Liver (tissue), 7 donors: ENCODE measurements at regions not wholly inside any gene's neighbourhood (a gene's known extent, or its start where the extent isn't known, plus 50 kb on each side); places are given as distances from the start of the nearest gene placed in this dataset.
A peak's percentile ranks its signal among the peaks of the same experiment; 100 is the strongest.

Experiments
- DNase-seq: peaks from one replicate; pipeline ENCODE4 v3.0.0-alpha.2; 2017; ENCODE audit warnings: low spot score
- H3K27ac ChIP-seq, 2 donors: one replicate each; pipeline ENCODE4 v1.7.0; 2013; ENCODE audit warnings: inconsistent platforms in 2 of 2, low read length in 2 of 2, control low read depth in 1 of 2, low read depth in 1 of 2, mild to moderate bottlenecking in 1 of 2
- H3K27me3 ChIP-seq, 4 donors: one replicate each; pipeline versions ENCODE4 v1.6.1 to v1.7.0; 2013; ENCODE audit warnings: low read length in 3 of 4, inconsistent platforms in 1 of 4, mild to moderate bottlenecking in 1 of 4, moderate library complexity in 1 of 4; ENCODE audit not compliant: control insufficient read depth in 4 of 4, insufficient read depth in 4 of 4
- H3K36me3 ChIP-seq, 4 donors: one replicate each; pipeline versions ENCODE4 v1.6.1 to v1.7.0; 2013; ENCODE audit warnings: low read length in 3 of 4, mild to moderate bottlenecking in 3 of 4, low read depth in 1 of 4, moderate library complexity in 1 of 4; ENCODE audit not compliant: control insufficient read depth in 4 of 4, insufficient read depth in 3 of 4
- H3K4me1 ChIP-seq, 4 donors: one replicate each; pipeline versions ENCODE4 v1.6.1 to v1.7.0; 2013; ENCODE audit warnings: low read length in 3 of 4, mild to moderate bottlenecking in 3 of 4, moderate library complexity in 1 of 4; ENCODE audit not compliant: control insufficient read depth in 4 of 4, insufficient read depth in 4 of 4
- H3K4me3 ChIP-seq, 3 donors: one replicate each; pipeline versions ENCODE4 v1.6.1 to v1.7.0; 2013; ENCODE audit warnings: low read length in 3 of 3, control low read depth in 1 of 3, low read depth in 1 of 3, mild to moderate bottlenecking in 1 of 3
- H3K9ac ChIP-seq, 2 donors: one replicate each; pipeline ENCODE4 v1.7.0; 2013; ENCODE audit warnings: low read length in 2 of 2, mild to moderate bottlenecking in 2 of 2, moderate library complexity in 2 of 2, control low read depth in 1 of 2, low read depth in 1 of 2
- H3K9me3 ChIP-seq, 4 donors: one replicate each; pipeline versions ENCODE4 v1.6.1 to v1.7.0; 2013; ENCODE audit warnings: low read length in 3 of 4; ENCODE audit not compliant: control insufficient read depth in 4 of 4
- EGR1 ChIP-seq, 2 donors: IDR thresholded peaks; 2 replicates each; pipeline ENCODE4 v1.6.1; 2016 to 2018; ENCODE audit warnings: antibody characterized with exemption in 2 of 2, low read depth in 2 of 2
- FOXA1 ChIP-seq: IDR thresholded peaks from 2 replicates; pipeline ENCODE4 v1.6.1; 2016; ENCODE audit warnings: antibody characterized with exemption
- FOXA2 ChIP-seq: IDR thresholded peaks from 2 replicates; pipeline ENCODE4 v1.6.1; 2016; ENCODE audit warnings: antibody characterized with exemption
- GABPA ChIP-seq, 2 donors: IDR thresholded peaks in 1 of 2; conservative IDR thresholded peaks in 1 of 2; 2 replicates each; pipeline ENCODE4 v1.6.1; 2016; ENCODE audit warnings: antibody characterized with exemption in 2 of 2, mild to moderate bottlenecking in 1 of 2, moderate library complexity in 1 of 2
- HNF4A ChIP-seq, 2 donors: conservative IDR thresholded peaks; 2 replicates each; pipeline ENCODE4 v1.6.1; 2016; ENCODE audit warnings: antibody characterized with exemption in 2 of 2, mild to moderate bottlenecking in 2 of 2
- HNF4G ChIP-seq: IDR thresholded peaks from 2 replicates; pipeline ENCODE4 v1.6.1; 2016; ENCODE audit warnings: antibody characterized with exemption
- JUND ChIP-seq, 2 donors: IDR thresholded peaks; 2 replicates each; pipeline ENCODE4 v1.6.1; 2016; ENCODE audit warnings: antibody characterized with exemption in 2 of 2
- NR2F2 ChIP-seq: IDR thresholded peaks from 2 replicates; pipeline ENCODE4 v1.6.1; 2016; ENCODE audit warnings: antibody characterized with exemption
- RXRA ChIP-seq, 2 donors: IDR thresholded peaks; 2 replicates each; pipeline ENCODE4 v1.6.1; 2017 to 2018; ENCODE audit warnings: antibody characterized with exemption in 2 of 2, mild to moderate bottlenecking in 1 of 2
- WGBS: extraction: QIAGEN DNeasy Blood & Tissue Kit; methylation state at CpG from one replicate; pipeline ENCODE4 v1.1.7; 2013; 5-methylcytosine and 5-hydroxymethylcytosine counted together
- TF ChIP-seq, protein P1 (sequence below): IDR thresholded peaks from 2 replicates; pipeline ENCODE4 v1.6.1; 2016; ENCODE audit warnings: antibody characterized with exemption
- donor health status: healthy.
- donor health status: healthy.
- donor health status: healthy.
- donor health status: healthy.

GRCh38 chr17:6233339-6233738, 163.2 kb downstream of the WSCD1 start:
- Histone ChIP-seq H3K4me3 (no peak overlapping the region), H3K36me3 (peaks cover 0 to 1% (median 0%) of the 10 kb centered on the region in 4 donors), H3K9me3 (no peaks in the 10 kb centered on the region), H3K9ac (no peak overlapping the region), H3K4me1 (no peaks in the 10 kb centered on the region), H3K27me3 (no peaks in the 10 kb centered on the region), H3K27ac (no peak overlapping the region)
- TF ChIP-seq RXRA (IDR thresholded peaks at IDR 0.05) (no peak), FOXA2 (no peak), JUND (IDR thresholded peaks at IDR 0.05) (no peak), HNF4G (no peak), NR2F2 (no peak), HNF4A (conservative IDR thresholded peaks at IDR 0.05) (no peak), GABPA (IDR thresholded peaks at IDR 0.05 in 1 of 2, conservative IDR thresholded peaks at IDR 0.05 in 1 of 2) (no peak)
- TF ChIP-seq, protein P1, sequence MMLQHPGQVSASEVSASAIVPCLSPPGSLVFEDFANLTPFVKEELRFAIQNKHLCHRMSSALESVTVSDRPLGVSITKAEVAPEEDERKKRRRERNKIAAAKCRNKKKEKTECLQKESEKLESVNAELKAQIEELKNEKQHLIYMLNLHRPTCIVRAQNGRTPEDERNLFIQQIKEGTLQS = no peak
- DNase-seq = no peak
- 81% methylated on average over 4 of the region's 4 CpGs for WGBS

DNA sequence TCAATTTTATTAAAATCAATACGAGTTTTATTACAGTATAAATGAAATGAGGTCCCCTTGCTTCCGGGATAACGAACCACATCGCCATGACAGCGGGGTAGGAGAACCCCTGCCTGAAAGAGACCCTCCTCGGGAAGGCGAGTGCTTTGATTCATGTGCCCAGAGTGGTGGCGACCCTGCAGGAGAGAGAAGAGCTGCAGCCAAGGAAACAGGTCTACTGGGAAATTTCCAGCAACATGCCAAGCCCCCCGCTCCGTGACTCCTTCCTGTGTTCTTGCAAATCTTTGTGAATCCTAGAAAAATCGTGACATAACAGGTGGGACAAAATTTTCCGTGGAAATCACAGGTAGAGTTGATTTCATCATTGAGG, 162.5 kb downstream of the WSCD1 start:
- TF ChIP-seq, protein P1 = no peak
- no peak for TF ChIP-seq FOXA1
- no peak for TF ChIP-seq EGR1 (IDR thresholded peaks at IDR 0.05; ENCODE audit: low read depth in 2 of 2)
- no peak for TF ChIP-seq HNF4A (conservative IDR thresholded peaks at IDR 0.05)
- no peak for DNase-seq

GRCh38 chr17:6231886-6232731, 161.9 kb downstream of the WSCD1 start:
- Histone ChIP-seq H3K27ac (peak overlapping the region in 1 of 2 donors; percentile 10), H3K9me3 (no peaks in the 10 kb centered on the region), H3K36me3 (peaks cover 0 to 1% (median 0%) of the 10 kb centered on the region in 4 donors), H3K9ac (no peak overlapping the region), H3K4me3 (no peak overlapping the region), H3K27me3 (no peaks in the 10 kb centered on the region), H3K4me1 (no peaks in the 10 kb centered on the region)
- DNase-seq = no peak
- 52% methylated on average over 21 of the region's 21 CpGs for WGBS
- no peak for TF ChIP-seq GABPA (IDR thresholded peaks at IDR 0.05 in 1 of 2, conservative IDR thresholded peaks at IDR 0.05 in 1 of 2)
- TF ChIP-seq, protein P1 = no peak

More for the DNA sequence above, 162.5 kb downstream of the WSCD1 start:
- WGBS = 77% methylated on average over 12 of the region's 12 CpGs
- Histone ChIP-seq H3K27ac (no peak overlapping the region), H3K27me3 (no peaks in the 10 kb centered on the region), H3K9me3 (no peaks in the 10 kb centered on the region), H3K36me3 (peaks cover 0 to 1% (median 0%) of the 10 kb centered on the region in 4 donors), H3K4me1 (no peaks in the 10 kb centered on the region), H3K9ac (no peak overlapping the region), H3K4me3 (no peak overlapping the region)

- H3K27ac ChIP-seq = peak overlapping the region in 1 of 2 donors; percentile 41
These were observed 161.3 kb downstream of the WSCD1 start for GRCh38 chr17:6231465-6231864.

More at GRCh38 chr17:6231465-6231864, 161.3 kb downstream of the WSCD1 start:
- no peak overlapping the region for H3K9ac ChIP-seq
- no peaks in the 10 kb centered on the region for H3K4me1 ChIP-seq
- no peaks in the 10 kb centered on the region for H3K9me3 ChIP-seq
- H3K4me3 ChIP-seq = no peak overlapping the region
- DNase-seq = no peak
- 79% methylated on average over 8 of the region's 8 CpGs for WGBS
- no peak for TF ChIP-seq FOXA1
- H3K36me3 ChIP-seq = peaks cover 0 to 1% (median 0%) of the 10 kb centered on the region in 4 donors
- no peaks in the 10 kb centered on the region for H3K27me3 ChIP-seq
